ENCODE measurements at regions not wholly inside any gene's neighbourhood (a gene's known extent, or its start where the extent isn't known, plus 50 kb on each side); places are given as distances from the start of the nearest gene placed in this dataset.

- intact Hi-C loops (cut with micrococcal nuclease; ENCODE audit: unreplicated experiment) = no loop called here
- Histone ChIP-seq H3K27me3 (ENCODE audit: control insufficient read depth, insufficient read depth, low read length) (peaks cover 3% of the 10 kb centered on the region; the same call in 1 of the 2 replicates), H3K4me1 (ENCODE audit: control insufficient read depth, insufficient read depth, low read length) (no peaks in the 10 kb centered on the region), H3K36me3 (ENCODE audit: control insufficient read depth, insufficient read depth, low read length) (no peaks in the 10 kb centered on the region), H3K4me3 (ENCODE audit: low read depth in 2 of 2, low read length in 2 of 2) (no peak overlapping the region), H3K9me3 (ENCODE audit: control insufficient read depth, insufficient read depth, low read depth, low read length) (no peaks in the 10 kb centered on the region), H3K27ac (ENCODE audit: low read length) (no peak overlapping the region)
- ATAC-seq = no peak
- BruUV-seq (replicated peaks) = no TSS peak
- ChIA-PET POLR2A (interaction anchor here (0.6 kb wide), 1 partner anchor 462 kb away, joined by 7 read pairs; no protein-coding TSS in a partner anchor), CTCF (no interaction called here)
- DNase-seq (ENCODE audit: low read depth, low spot score) = no peak
- in situ Hi-C loops (cut with HindIII; ENCODE audit: low pct_unique_long_range_greater_than_20kb, low sequenced_read_pairs) = no loop called here
- TF ChIP-seq SIN3A (IDR thresholded peaks at IDR 0.05; ENCODE audit: borderline replicate concordance, insufficient read depth, low read depth, low read length) (no peak), CTCF (IDR thresholded peaks at IDR 0.05) (no peak)
These were observed 61.8 kb upstream of the CERS6 start for GRCh38 chr2:168394262-168394661.

- H3K4me1 ChIP-seq (ENCODE audit: control insufficient read depth, insufficient read depth, low read length) = no peaks in the 10 kb centered on the region
- no peaks in the 10 kb centered on the region for H3K9me3 ChIP-seq (ENCODE audit: control insufficient read depth, insufficient read depth, low read depth, low read length)
- H3K36me3 ChIP-seq (ENCODE audit: control insufficient read depth, insufficient read depth, low read length) = no peaks in the 10 kb centered on the region
- ChIA-PET CTCF (no interaction called here), POLR2A (no interaction called here)
- DNase-seq (ENCODE audit: low read depth, low spot score) (no peak), ATAC-seq (no peak)
- H3K27me3 ChIP-seq (ENCODE audit: control insufficient read depth, insufficient read depth, low read length) = peaks cover 7% of the 10 kb centered on the region; the same call in 1 of the 2 replicates
- no TSS peak for BruUV-seq (replicated peaks)
- H3K4me3 ChIP-seq (ENCODE audit: low read depth in 2 of 2, low read length in 2 of 2) = no peak overlapping the region
- intact Hi-C loops (cut with micrococcal nuclease; ENCODE audit: unreplicated experiment) = no loop called here
- in situ Hi-C loops (cut with HindIII; ENCODE audit: low pct_unique_long_range_greater_than_20kb, low sequenced_read_pairs) = no loop called here
- H3K27ac ChIP-seq (ENCODE audit: low read length) = no peak overlapping the region
- TF ChIP-seq CTCF (IDR thresholded peaks at IDR 0.05) = no peak
These were observed 59.9 kb upstream of the CERS6 start for GRCh38 chr2:168396131-168396530.

DNA sequence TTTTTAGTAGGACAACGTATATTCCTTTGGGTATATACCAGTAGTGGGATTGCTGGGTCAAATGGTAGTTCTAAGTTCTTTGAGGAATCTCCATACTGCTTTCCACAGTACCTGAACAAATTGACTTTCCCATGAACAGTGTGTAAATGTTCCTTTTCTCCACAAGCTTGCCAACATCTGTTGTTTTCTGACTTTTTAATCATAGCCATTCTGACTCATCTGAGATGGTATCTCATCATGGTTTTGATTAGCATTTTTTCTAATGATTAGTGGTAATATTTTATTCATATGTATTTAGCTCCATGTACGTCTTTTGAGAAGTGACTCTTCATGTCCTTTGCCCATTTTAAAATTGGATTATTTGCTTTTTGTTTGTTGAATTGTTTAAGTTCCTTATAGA, 58.4 kb upstream of the CERS6 start:
- Histone ChIP-seq H3K36me3 (ENCODE audit: control insufficient read depth, insufficient read depth, low read length) (no peaks in the 10 kb centered on the region), H3K9me3 (ENCODE audit: control insufficient read depth, insufficient read depth, low read depth, low read length) (no peaks in the 10 kb centered on the region), H3K27me3 (ENCODE audit: control insufficient read depth, insufficient read depth, low read length) (peaks cover 5% of the 10 kb centered on the region; the same call in 1 of the 2 replicates), H3K4me1 (ENCODE audit: control insufficient read depth, insufficient read depth, low read length) (no peaks in the 10 kb centered on the region), H3K27ac (ENCODE audit: low read length) (no peak overlapping the region), H3K4me3 (ENCODE audit: low read depth in 2 of 2, low read length in 2 of 2) (no peak overlapping the region)
- no TSS peak for BruUV-seq (replicated peaks)
- CTCF ChIA-PET = no interaction called here
- TF ChIP-seq SIN3A (IDR thresholded peaks at IDR 0.05; ENCODE audit: borderline replicate concordance, insufficient read depth, low read depth, low read length) = no peak
- no peak for TF ChIP-seq POLR2AphosphoS5 (IDR thresholded peaks at IDR 0.05; ENCODE audit: low read depth, low read length)
- TF ChIP-seq TCF7L2 (IDR thresholded peaks at IDR 0.05; ENCODE audit: low read depth, low read length) = no peak
- no peak for TF ChIP-seq REST (IDR thresholded peaks at IDR 0.05; ENCODE audit: insufficient read depth in 1 of 2, low read depth in 2 of 2, low read length in 1 of 2)
- in situ Hi-C loops (cut with HindIII; ENCODE audit: low pct_unique_long_range_greater_than_20kb, low sequenced_read_pairs) = no loop called here
- POLR2A ChIA-PET = no interaction called here
- ATAC-seq (no peak), DNase-seq (ENCODE audit: low read depth, low spot score) (no peak)
- intact Hi-C loops (cut with micrococcal nuclease; ENCODE audit: unreplicated experiment) = no loop called here

Measured in Panc1 (cell line).